HG03025 (cell line): ENCODE measurements at regions not wholly inside any gene's neighbourhood (a gene's known extent, or its start where the extent isn't known, plus 50 kb on each side); places are given as distances from the start of the nearest gene placed in this dataset.

Experiments
- ATAC-seq: cut with Tn5 transposase; IDR thresholded peaks from one replicate; pipeline ENCODE4 v1.9.1; 2021; ENCODE audit warnings: mild to moderate bottlenecking, moderate library complexity; ENCODE audit not compliant: unreplicated experiment, low FRiP score

- ATAC-seq = no peak
These were observed 101.1 kb downstream of the DCAF12L2 start for GRCh38 chrX:126064901-126065541.

DNA sequence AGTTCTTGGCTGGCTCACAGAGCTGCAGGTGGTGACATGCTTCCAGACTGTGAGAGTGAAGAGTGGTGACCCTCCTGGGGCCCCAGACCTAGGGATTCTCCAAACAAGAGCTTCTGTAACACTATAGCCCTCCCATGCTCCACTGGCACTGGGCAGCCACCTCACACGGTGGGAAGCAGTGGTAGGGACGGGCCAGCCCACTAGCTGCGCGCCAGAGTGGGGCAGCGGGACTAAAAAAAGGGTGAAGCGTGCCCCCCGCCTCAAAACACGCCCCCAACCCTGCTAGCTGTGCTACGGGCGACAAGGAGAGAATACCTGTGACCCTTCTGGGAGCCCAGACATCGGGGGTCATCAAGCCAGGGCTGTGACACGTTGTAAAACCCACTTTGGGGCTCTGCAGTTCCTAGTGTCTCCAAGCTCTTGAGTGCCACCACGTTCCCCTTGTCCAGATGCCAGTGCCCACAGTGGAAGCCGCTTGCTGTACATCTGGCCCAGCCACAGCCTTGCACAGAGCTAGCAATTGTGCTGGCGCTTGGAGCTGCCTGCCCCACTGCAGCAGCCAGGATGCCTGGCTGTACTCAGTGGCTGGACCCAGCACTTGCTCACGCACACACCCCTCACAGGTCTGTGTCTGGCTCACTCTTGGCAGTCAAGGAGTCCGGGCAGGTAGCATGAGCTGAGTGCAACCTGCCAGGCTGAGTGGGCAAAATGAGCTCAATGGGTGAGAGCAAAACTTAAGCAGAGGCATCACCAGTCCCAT lies 100.0 kb downstream of the DCAF12L2 start:
- no peak for ATAC-seq
